Heart left ventricle (tissue), 16 donors: ENCODE measurements at regions not wholly inside any gene's neighbourhood (a gene's known extent, or its start where the extent isn't known, plus 50 kb on each side); places are given as distances from the start of the nearest gene placed in this dataset.

Experiments used
- ATAC-seq, 4 donors: fragments of 200-7000 bp; cut with Tn5 transposase; one replicate each; pipeline ENCODE4 v1.9.1; 2020 to 2022; ENCODE audit warnings: moderate library complexity in 4 of 4, mild to moderate bottlenecking in 3 of 4, moderate number of reproducible peaks in 1 of 4
- DNase-seq, 5 donors: peaks; one replicate each; pipeline ENCODE4 v3.0.0-alpha.2; 2020
- H3K27ac ChIP-seq, 12 donors: fragments of 200-600 bp; sonication (generic) in 4 of 12; one replicate each; pipeline versions ENCODE4 v1.5.0 to v1.8.0; 2016 to 2022; ENCODE audit warnings: mild to moderate bottlenecking in 2 of 12
- H3K27me3 ChIP-seq, 9 donors: fragments of 200-600 bp; sonication (generic) in 2 of 9; one replicate each; pipeline versions ENCODE4 v1.5.1 to v1.8.0; 2016 to 2022; ENCODE audit warnings: mild to moderate bottlenecking in 3 of 9
- H3K36me3 ChIP-seq, 9 donors: fragments of 200-600 bp; sonication (generic) in 2 of 9; one replicate each; pipeline versions ENCODE4 v1.5.0 to v1.8.0; 2018 to 2022; ENCODE audit warnings: mild to moderate bottlenecking in 2 of 9
- H3K4me1 ChIP-seq, 12 donors: fragments of 200-600 bp; sonication (generic) in 4 of 12; one replicate each; pipeline versions ENCODE4 v1.5.0 to v1.8.0; 2016 to 2022; ENCODE audit warnings: mild to moderate bottlenecking in 3 of 12
- H3K4me3 ChIP-seq, 12 donors: fragments of 200-600 bp; sonication (generic) in 4 of 12; one replicate each; pipeline versions ENCODE4 v1.5.0 to v1.8.0; 2017 to 2022; ENCODE audit warnings: mild to moderate bottlenecking in 9 of 12, moderate library complexity in 4 of 12
- H3K9me3 ChIP-seq, 12 donors: fragments of 200-600 bp; sonication (generic) in 4 of 12; one replicate each; pipeline versions ENCODE4 v1.5.0 to v1.8.0; 2016 to 2022; ENCODE audit warnings: mild to moderate bottlenecking in 1 of 12
- CTCF ChIP-seq, 12 donors: fragments of 200-600 bp; sonication (generic) in 4 of 12; IDR thresholded peaks; one replicate each; pipeline versions ENCODE4 v1.5.0 to v1.8.0; 2018 to 2022; ENCODE audit warnings: antibody characterized with exemption in 12 of 12, mild to moderate bottlenecking in 5 of 12
- POLR2A ChIP-seq, 2 donors: fragments of 450-650 bp; IDR thresholded peaks; one replicate each; pipeline ENCODE4 v1.6.1; 2017; ENCODE audit warnings: antibody characterized with exemption in 2 of 2, mild to moderate bottlenecking in 2 of 2, moderate library complexity in 2 of 2
- WGBS, 4 donors: extraction: QIAGEN DNeasy Blood & Tissue Kit in 2 of 4; methylation state at CpG; one replicate each; pipeline versions ENCODE4 v1.1.5 to v1.1.7; 2013 to 2018; 5-methylcytosine and 5-hydroxymethylcytosine counted together
- intact Hi-C, 10 donors: fragments of 100-400 bp; cut with DNase I; formaldehyde crosslinking; loops; one replicate each; pipeline versions ENCODE4 v1.11.1 to v1.14.2; 2022
- donor health status: ischemic (EF 13 %, LVEDD 7.1; RV severe dilation, severe dysfunction).
- donor health status: healthy with polysubstance abuse.
- donor health status: DM: no; HTN: yes; CAD: no.
- donor health status: DM: no; HTN: no; CAD: no.
- donor health status: ischemic (EF 25% LVEDD 6.9; RV normal size, moderate dysfunction).
- donor health status: ischemic (EF 25% LVEDD 5.7; RV mildly dilated, moderate dysfunction).
- donor health status: healthy.
- donor health status: DM: yes; HTN: yes; CAD: no.
- donor health status: ischemic (EF 35%, LVEDD 5.7; RV mildly dilated, moderate dysfunction).
- donor health status: nonischemic (EF 11% LVEDD 7.7; RV severe dilation, severe dysfunction).
- donor health status: DM: yes; HTN: yes; CAD: no.
- donor health status: PGD.
- donor health status: ischemic (EF 29% LVEDD 5.4; RV normal size, mild dysfunction).
- donor health status: nonischemic (EF 23%, LVEDD 6.1; RV moderate dilation, normal function).

- no peak for TF ChIP-seq POLR2A (IDR thresholded peaks at IDR 0.05)
- TF ChIP-seq CTCF (IDR thresholded peaks at IDR 0.05) = no peak
- WGBS, 4 donors = 77 to 94% (median 81%) methylated on average over 6 of the region's 6 CpGs
- intact Hi-C loops = no loop called here
- DNase-seq = no peak
- Histone ChIP-seq H3K4me1 (peaks cover 0 to 9% (median 0%) of the 10 kb centered on the region in 12 donors), H3K9me3 (no peaks in the 10 kb centered on the region), H3K4me3 (no peak overlapping the region), H3K27me3 (no peaks in the 10 kb centered on the region), H3K36me3 (no peaks in the 10 kb centered on the region), H3K27ac (no peak overlapping the region)
- ATAC-seq = peak in 1 of 4 donors; percentile 41
Observed at GRCh38 chr14:100424504-100425428, 101.6 kb downstream of the SLC25A47 start.

- no peak for DNase-seq
- Histone ChIP-seq H3K27ac (no peak overlapping the region), H3K9me3 (no peaks in the 10 kb centered on the region), H3K4me1 (peaks cover 0 to 9% (median 0%) of the 10 kb centered on the region in 12 donors), H3K4me3 (no peak overlapping the region), H3K27me3 (no peaks in the 10 kb centered on the region), H3K36me3 (no peaks in the 10 kb centered on the region)
- intact Hi-C loops = no loop called here
- peak in 1 of 4 donors; percentile 43 for ATAC-seq
- 63 to 77% (median 67%) methylated on average over 7 of the region's 7 CpGs for WGBS, 4 donors
- no peak for TF ChIP-seq CTCF (IDR thresholded peaks at IDR 0.05)
- no peak for TF ChIP-seq POLR2A (IDR thresholded peaks at IDR 0.05)
Observed at GRCh38 chr14:100425429-100425827, 102.3 kb downstream of the SLC25A47 start.

GRCh38 chr14:100426314-100426713, 103.2 kb downstream of the SLC25A47 start:
- 95 to 98% (median 97%) methylated on average over 12 of the region's 12 CpGs for WGBS, 4 donors
- no peaks in the 10 kb centered on the region for H3K36me3 ChIP-seq
- no peaks in the 10 kb centered on the region for H3K27me3 ChIP-seq
- DNase-seq (no peak), ATAC-seq (no peak)
- no peak overlapping the region for H3K4me3 ChIP-seq
- intact Hi-C loops = no loop called here
- H3K27ac ChIP-seq = no peak overlapping the region
- TF ChIP-seq POLR2A (IDR thresholded peaks at IDR 0.05) = no peak
- no peak for TF ChIP-seq CTCF (IDR thresholded peaks at IDR 0.05)
- H3K4me1 ChIP-seq = peaks cover 0 to 9% (median 0%) of the 10 kb centered on the region in 12 donors
- H3K9me3 ChIP-seq = no peaks in the 10 kb centered on the region

- no peak overlapping the region for H3K4me3 ChIP-seq
- 73 to 88% (median 80%) methylated on average over 6 of the region's 6 CpGs for WGBS, 4 donors
- no peak for TF ChIP-seq CTCF (IDR thresholded peaks at IDR 0.05)
Observed at GRCh38 chr14:100427166-100427565, 104.0 kb downstream of the SLC25A47 start.

More at GRCh38 chr14:100427166-100427565, 104.0 kb downstream of the SLC25A47 start:
- Histone ChIP-seq H3K36me3 (no peaks in the 10 kb centered on the region), H3K27me3 (no peaks in the 10 kb centered on the region), H3K9me3 (no peaks in the 10 kb centered on the region), H3K4me1 (peaks cover 0 to 9% (median 0%) of the 10 kb centered on the region in 12 donors), H3K27ac (no peak overlapping the region)
- DNase-seq = no peak
- ATAC-seq = no peak
- intact Hi-C loops = no loop called here
